Karpas-422 (cell line): ENCODE measurements at regions not wholly inside any gene's neighbourhood (a gene's known extent, or its start where the extent isn't known, plus 50 kb on each side); places are given as distances from the start of the nearest gene placed in this dataset.

Experiments used
- DNase-seq: peaks from one replicate; pipeline ENCODE4 v3.0.0-alpha.2; 2015
- H2AFZ ChIP-seq: fragments of 200-600 bp; sonication (generic); 2 replicates; pipeline ENCODE4 v1.6.1; 2014; ENCODE audit warnings: antibody characterized with exemption, low read length, mixed read lengths
- H3K27ac ChIP-seq: fragments of 200-600 bp; sonication (generic); 2 replicates; pipeline ENCODE4 v1.5.1; 2014; ENCODE audit warnings: mild to moderate bottlenecking, low read length, moderate library complexity
- H3K27me3 ChIP-seq: fragments of 200-600 bp; sonication (generic); 2 replicates; pipeline ENCODE4 v1.6.1; 2014; ENCODE audit warnings: low read length, mixed read lengths
- H3K36me3 ChIP-seq: fragments of 200-600 bp; sonication (generic); 2 replicates; pipeline ENCODE4 v1.6.1; 2014; ENCODE audit warnings: low read length, mixed read lengths; ENCODE audit not compliant: insufficient read depth
- H3K4me1 ChIP-seq: fragments of 200-600 bp; sonication (generic); 2 replicates; pipeline ENCODE4 v1.6.1; 2014; ENCODE audit warnings: mild to moderate bottlenecking, low read length, mixed read lengths
- H3K4me2 ChIP-seq: fragments of 200-600 bp; sonication (generic); 2 replicates; pipeline ENCODE4 v1.6.1; 2014; ENCODE audit warnings: low read length, low read depth, mild to moderate bottlenecking; ENCODE audit not compliant: poor library complexity, severe bottlenecking
- H3K4me3 ChIP-seq: fragments of 200-600 bp; sonication (generic); 2 replicates; pipeline ENCODE4 v1.5.1; 2014; ENCODE audit warnings: mild to moderate bottlenecking, antibody characterized with exemption, low read length, mixed read lengths
- H3K79me2 ChIP-seq: fragments of 200-600 bp; sonication (generic); 2 replicates; pipeline ENCODE4 v1.6.1; 2014; ENCODE audit warnings: mild to moderate bottlenecking, low read length, mixed read lengths
- H3K9ac ChIP-seq: fragments of 200-600 bp; sonication (generic); 2 replicates; pipeline ENCODE4 v1.6.0; 2014; ENCODE audit warnings: low read length
- H3K9me2 ChIP-seq: fragments of 200-600 bp; sonication (generic), shearing (Covaris generic); replicated peaks from 2 replicates; pipeline ENCODE4 v1.6.0; 2014; ENCODE audit warnings: mild to moderate bottlenecking, low read length, moderate library complexity; ENCODE audit not compliant: insufficient read depth
- H3K9me3 ChIP-seq: fragments of 300-700, 200-600 bp; sonication (generic); 2 replicates; pipeline ENCODE4 v1.6.1; 2014; ENCODE audit warnings: low read length, mixed read lengths
- H4K20me1 ChIP-seq: fragments of 200-600 bp; sonication (generic); 2 replicates; pipeline ENCODE4 v1.6.1; 2014; ENCODE audit warnings: mild to moderate bottlenecking, antibody characterized with exemption, low read length, low read depth; ENCODE audit not compliant: insufficient read depth

GRCh38 chr4:123249821-123250220, 146.8 kb upstream of the SPRY1 start:
- Histone ChIP-seq H3K27me3 (no peaks in the 10 kb centered on the region), H3K4me1 (peaks cover 19% of the 10 kb centered on the region), H2AFZ (no peak overlapping the region), H3K79me2 (0 out of 2 replicates have a peak, but pooled peaks cover 3% of the 10 kb centered on the region), H3K36me3 (no peaks in the 10 kb centered on the region), H3K27ac (no peak overlapping the region), H4K20me1 (no peaks in the 10 kb centered on the region), H3K9me2 (no peaks in the 10 kb centered on the region), H3K4me2 (no peak overlapping the region), H3K4me3 (no peak overlapping the region), H3K9ac (no peak overlapping the region), H3K9me3 (no peaks in the 10 kb centered on the region)
- DNase-seq: no peak

GRCh38 chr4:123250843-123251242, 145.8 kb upstream of the SPRY1 start:
- no peak overlapping the region for H2AFZ ChIP-seq
- H3K4me2 ChIP-seq: no peak overlapping the region
- H4K20me1 ChIP-seq: no peaks in the 10 kb centered on the region
- H3K4me1 ChIP-seq: peaks cover 9% of the 10 kb centered on the region
- no peak overlapping the region for H3K4me3 ChIP-seq
- H3K9me3 ChIP-seq: no peaks in the 10 kb centered on the region
- no peak overlapping the region for H3K27ac ChIP-seq
- H3K27me3 ChIP-seq: no peaks in the 10 kb centered on the region
- H3K36me3 ChIP-seq: no peaks in the 10 kb centered on the region
- no peak overlapping the region for H3K9ac ChIP-seq
- 0 out of 2 replicates have a peak, but pooled peaks cover 3% of the 10 kb centered on the region for H3K79me2 ChIP-seq
- H3K9me2 ChIP-seq: no peaks in the 10 kb centered on the region
- peak; percentile 12 for DNase-seq

GRCh38 chr4:123255971-123256370, 140.6 kb upstream of the SPRY1 start:
- no peaks in the 10 kb centered on the region for H3K9me2 ChIP-seq
- no peaks in the 10 kb centered on the region for H3K9me3 ChIP-seq
- H4K20me1 ChIP-seq: no peaks in the 10 kb centered on the region
- H3K4me1 ChIP-seq: peaks cover 9% of the 10 kb centered on the region
- no peaks in the 10 kb centered on the region for H3K27me3 ChIP-seq
- 0 out of 2 replicates have a peak overlapping the region, but pooled peaks have one; percentile 8 for H2AFZ ChIP-seq
- no peaks in the 10 kb centered on the region for H3K79me2 ChIP-seq
- no peak overlapping the region for H3K4me3 ChIP-seq
- no peak overlapping the region for H3K9ac ChIP-seq
- no peaks in the 10 kb centered on the region for H3K36me3 ChIP-seq
- DNase-seq: peak; percentile 12
- H3K4me2 ChIP-seq: no peak overlapping the region
- H3K27ac ChIP-seq: no peak overlapping the region

GRCh38 chr4:123256901-123257300, 139.7 kb upstream of the SPRY1 start:
- Histone ChIP-seq H3K9me3 (no peaks in the 10 kb centered on the region), H3K9me2 (no peaks in the 10 kb centered on the region), H3K4me2 (no peak overlapping the region), H3K36me3 (no peaks in the 10 kb centered on the region), H2AFZ (no peak overlapping the region), H4K20me1 (no peaks in the 10 kb centered on the region), H3K9ac (no peak overlapping the region), H3K79me2 (no peaks in the 10 kb centered on the region), H3K27me3 (no peaks in the 10 kb centered on the region), H3K4me3 (no peak overlapping the region), H3K27ac (no peak overlapping the region), H3K4me1 (peaks cover 9% of the 10 kb centered on the region)
- DNase-seq: peak; percentile 17

- Histone ChIP-seq H3K9ac (no peak overlapping the region), H3K79me2 (no peaks in the 10 kb centered on the region), H3K27me3 (no peaks in the 10 kb centered on the region), H3K9me3 (no peaks in the 10 kb centered on the region), H3K36me3 (no peaks in the 10 kb centered on the region), H3K4me1 (peaks cover 9% of the 10 kb centered on the region), H3K27ac (no peak overlapping the region), H3K4me2 (no peak overlapping the region), H4K20me1 (no peaks in the 10 kb centered on the region), H3K4me3 (no peak overlapping the region), H3K9me2 (no peaks in the 10 kb centered on the region), H2AFZ (no peak overlapping the region)
- DNase-seq: peak; percentile 36
Measured at GRCh38 chr4:123257591-123257990, 139.0 kb upstream of the SPRY1 start.

GRCh38 chr4:123259676-123260646, 136.6 kb upstream of the SPRY1 start:
- Histone ChIP-seq H3K4me3 (no peak overlapping the region), H3K79me2 (no peaks in the 10 kb centered on the region), H3K4me2 (no peak overlapping the region), H4K20me1 (no peaks in the 10 kb centered on the region), H3K27ac (no peak overlapping the region), H2AFZ (no peak overlapping the region), H3K27me3 (no peaks in the 10 kb centered on the region), H3K9ac (no peak overlapping the region), H3K9me3 (no peaks in the 10 kb centered on the region), H3K36me3 (no peaks in the 10 kb centered on the region), H3K9me2 (no peaks in the 10 kb centered on the region), H3K4me1 (peaks cover 9% of the 10 kb centered on the region)
- DNase-seq: no peak

- Histone ChIP-seq H2AFZ (no peak overlapping the region), H3K27me3 (no peaks in the 10 kb centered on the region), H3K9ac (no peak overlapping the region), H3K36me3 (no peaks in the 10 kb centered on the region), H4K20me1 (no peaks in the 10 kb centered on the region), H3K9me3 (no peaks in the 10 kb centered on the region), H3K79me2 (no peaks in the 10 kb centered on the region), H3K4me2 (no peak overlapping the region), H3K4me3 (no peak overlapping the region), H3K4me1 (peaks cover 9% of the 10 kb centered on the region), H3K9me2 (no peaks in the 10 kb centered on the region), H3K27ac (no peak overlapping the region)
- DNase-seq: no peak
Measured at GRCh38 chr4:123260653-123261052, 135.9 kb upstream of the SPRY1 start.

GRCh38 chr4:123262080-123262479, 134.5 kb upstream of the SPRY1 start:
- Histone ChIP-seq H4K20me1 (no peaks in the 10 kb centered on the region), H3K36me3 (no peaks in the 10 kb centered on the region), H3K27me3 (no peaks in the 10 kb centered on the region), H3K9ac (no peak overlapping the region), H3K9me2 (no peaks in the 10 kb centered on the region), H2AFZ (no peak overlapping the region), H3K4me1 (peaks cover 9% of the 10 kb centered on the region), H3K27ac (no peak overlapping the region), H3K9me3 (no peaks in the 10 kb centered on the region), H3K4me3 (no peak overlapping the region), H3K79me2 (no peaks in the 10 kb centered on the region), H3K4me2 (no peak overlapping the region)
- DNase-seq: no peak
